GM12878 (cell line): ENCODE measurements at regions not wholly inside any gene's neighbourhood (a gene's known extent, or its start where the extent isn't known, plus 50 kb on each side); places are given as distances from the start of the nearest gene placed in this dataset.

Experiments
- ATAC-seq: fragments of 200-7000 bp; cut with Tn5 transposase; 3 replicates; pipeline ENCODE4 v1.9.1; 2020; ENCODE audit warnings: mild to moderate bottlenecking, moderate library complexity
- BruUV-seq: library from RNA; stranded (reverse); fragments of 400-500 nt; replicated peaks from 2 replicates; lab custom pipeline; 2021; lab: Mats Ljungman, UMichigan
- CTCF ChIA-PET: fragments of 300-600 bp; sonication (Branson Sonifier 250); formaldehyde crosslinking; extraction: SDS; loops from one replicate; lab custom pipeline; 2021; ENCODE audit warnings: inconsistent platforms; lab: Yijun Ruan, JAX
- POLR2A ChIA-PET: fragments of 350-600 bp; formaldehyde crosslinking; extraction: SDS; loops from one replicate; lab custom pipeline; 2021; ENCODE audit warnings: inconsistent platforms; lab: Charles Lee
- RAD21 ChIA-PET: fragments of 300-600 bp; sonication (Branson Sonifier 250); formaldehyde crosslinking; loops from one replicate; lab custom pipeline; 2023; ENCODE audit warnings: antibody characterized with exemption; ENCODE audit not compliant: unreplicated experiment; lab: Charles Lee
- SMC1A ChIA-PET: fragments of 300-600 bp; sonication (Branson Sonifier 250); formaldehyde crosslinking; loops from one replicate; lab custom pipeline; 2023; ENCODE audit not compliant: unreplicated experiment, uncharacterized antibody; lab: Charles Lee
- DNase-seq: peaks from one replicate; pipeline ENCODE4 v3.0.0-alpha.2; 2011; ENCODE audit warnings: low read depth, low spot score
- FAIRE-seq: peaks from 3 replicates; lab custom pipeline; 2011; peaks lifted over from hg19 to GRCh38; lab: Jason Lieb, UNC
- H2AFZ ChIP-seq: 2 replicates; pipeline ENCODE4 v1.6.0; 2011; ENCODE audit warnings: low read depth, low read length, control low read depth; ENCODE audit not compliant: control insufficient read depth
- H3K27ac ChIP-seq: 2 replicates; pipeline ENCODE4 v1.5.1; 2011; ENCODE audit warnings: control low read depth; ENCODE audit not compliant: control insufficient read depth, insufficient read depth
- H3K27me3 ChIP-seq, 2 experiments: replicated peaks in 1 of 2; 2 replicates each; pipeline versions ENCODE4 v1.6.0 to v1.6.1; 2011; ENCODE audit warnings: low read length in 1 of 2; ENCODE audit not compliant: control insufficient read depth in 2 of 2, insufficient read depth in 2 of 2
- H3K36me3 ChIP-seq, 2 experiments: 2 replicates each; pipeline ENCODE4 v1.5.1; 2011; ENCODE audit warnings: low read length in 1 of 2; ENCODE audit not compliant: control insufficient read depth in 2 of 2, insufficient read depth in 2 of 2
- H3K4me1 ChIP-seq: 2 replicates; pipeline ENCODE4 v1.6.1; 2011; ENCODE audit warnings: mild to moderate bottlenecking, low read length, moderate library complexity, mixed read lengths; ENCODE audit not compliant: control insufficient read depth, insufficient read depth
- H3K4me2 ChIP-seq: 2 replicates; pipeline ENCODE4 v1.6.0; 2011; ENCODE audit warnings: control low read depth; ENCODE audit not compliant: control insufficient read depth, insufficient read depth
- H3K4me3 ChIP-seq: fragments of 200-600 bp; sonication (generic); 2 replicates; pipeline ENCODE4 v1.5.1; 2016
- H3K79me2 ChIP-seq: 2 replicates; pipeline ENCODE4 v1.6.0; 2011; ENCODE audit warnings: low read length; ENCODE audit not compliant: control insufficient read depth, insufficient read depth
- H3K9ac ChIP-seq: 2 replicates; pipeline ENCODE4 v1.8.0; 2011; ENCODE audit warnings: low read length, control low read depth, mixed read lengths; ENCODE audit not compliant: control insufficient read depth, insufficient read depth
- H3K9me3 ChIP-seq: replicated peaks from 3 replicates; pipeline ENCODE4 v1.5.1; 2011; ENCODE audit warnings: mild to moderate bottlenecking, low read length; ENCODE audit not compliant: control insufficient read depth, insufficient read depth
- H4K20me1 ChIP-seq: 2 replicates; pipeline ENCODE4 v1.6.0; 2011; ENCODE audit not compliant: control insufficient read depth, insufficient read depth
- ETV6 ChIP-seq, 2 experiments: fragments of 450-650 bp in 1 of 2; IDR thresholded peaks in 1 of 2; conservative IDR thresholded peaks in 1 of 2; 2 replicates each; pipeline ENCODE4 v1.6.1; 2014; ENCODE audit warnings: antibody characterized with exemption in 1 of 2, borderline replicate concordance in 1 of 2, low read depth in 1 of 2, mild to moderate bottlenecking in 1 of 2, moderate library complexity in 1 of 2
- MEF2A ChIP-seq: IDR thresholded peaks from 2 replicates; pipeline ENCODE4 v1.6.1; 2011; ENCODE audit warnings: low read depth, mild to moderate bottlenecking, low read length, moderate library complexity; ENCODE audit not compliant: insufficient read depth
- STAT3 ChIP-seq: IDR thresholded peaks from 2 replicates; pipeline ENCODE4 v1.6.1; 2011; ENCODE audit warnings: low read depth, low read length, improper control_type of control experiment
- ZBTB40 ChIP-seq: fragments of 450-650 bp; IDR thresholded peaks from 2 replicates; pipeline ENCODE4 v1.6.1; 2016; ENCODE audit warnings: mild to moderate bottlenecking, moderate library complexity, borderline replicate concordance
- WGBS: methylation state at CpG from one replicate; pipeline ENCODE4 v1.1.6; 2016; ENCODE audit warnings: low lambda C conversion rate; ENCODE audit not compliant: insufficient replicate concordance, insufficient coverage; ENCODE audit errors: missing lambda C conversion rate; 5-methylcytosine and 5-hydroxymethylcytosine counted together
- in situ Hi-C: fragments of 300-500 bp; cut with MboI; formaldehyde crosslinking; loops from 9 replicates; pipeline ENCODE4 v1.14.3; 2018; ENCODE audit warnings: mixed read lengths
- intact Hi-C: fragments of 100-400 bp; cut with micrococcal nuclease; formaldehyde crosslinking; loops from one replicate; pipeline ENCODE4 v1.14.2; 2022; ENCODE audit not compliant: unreplicated experiment

GRCh38 chr3:64456674-64457073 is 231.1 kb downstream of the ADAMTS9 start:
- H4K20me1 ChIP-seq: no peaks in the 10 kb centered on the region
- H3K4me1 ChIP-seq: no peaks in the 10 kb centered on the region
- no peak overlapping the region for H3K27ac ChIP-seq
- H3K9ac ChIP-seq: no peak overlapping the region
- SMC1A ChIA-PET: interaction anchor here (0.7 to 1.5 kb wide), 5 partner anchors 10 to 191 kb away, joined by 3 to 5 read pairs (median 3); no protein-coding TSS in a partner anchor
- no peaks in the 10 kb centered on the region for H3K36me3 ChIP-seq
- no peaks in the 10 kb centered on the region for H3K27me3 ChIP-seq
- H3K4me3 ChIP-seq: no peak overlapping the region
- H2AFZ ChIP-seq: no peak overlapping the region
- ATAC-seq (no peak), FAIRE-seq (no peak), DNase-seq (no peak)
- RAD21 ChIA-PET: interaction anchor here (0.9 to 1.7 kb wide), 2 partner anchors 13 to 27 kb away, joined by 3 to 5 read pairs; no protein-coding TSS in a partner anchor
- H3K4me2 ChIP-seq: no peak overlapping the region
- CTCF ChIA-PET: interaction anchor here (2.4 to 9.9 kb wide), 2 partner anchors 8 to 56 kb away, joined by 9 to 95 read pairs; no protein-coding TSS in a partner anchor
- intact Hi-C loops: no loop called here
- POLR2A ChIA-PET: interaction anchor here (0.8 to 1.3 kb wide), 2 partner anchors 12 to 44 kb away, joined by 3 read pairs; no protein-coding TSS in a partner anchor
- no peaks in the 10 kb centered on the region for H3K9me3 ChIP-seq
- TF ChIP-seq ETV6 (conservative IDR thresholded peaks at IDR 0.05 in 1 of 2, IDR thresholded peaks at IDR 0.05 in 1 of 2; ENCODE audit: borderline replicate concordance in 1 of 2, low read depth in 1 of 2): 0 out of 4 replicates have a peak, but pooled peaks of 1 of the 2 experiments have one; percentile 49
- TF ChIP-seq MEF2A: no peak
- in situ Hi-C loops: no loop called here
- BruUV-seq: no TSS peak
- no peaks in the 10 kb centered on the region for H3K79me2 ChIP-seq
- WGBS: 0% methylated on average over 2 of the region's 2 CpGs

- no peak overlapping the region for H3K27ac ChIP-seq
- H3K4me2 ChIP-seq: no peak overlapping the region
- H3K4me1 ChIP-seq: peaks cover 4% of the 10 kb centered on the region; the same call in 1 of the 2 replicates
- TF ChIP-seq ZBTB40 (peak; percentile 65; the same call in 1 of the 2 replicates), STAT3 (no peak)
- TF ChIP-seq, all 136 proteins: peak for 1
- in situ Hi-C loops: no loop called here
- Histone ChIP-seq H3K9me3 (no peaks in the 10 kb centered on the region), H2AFZ (no peak overlapping the region), H3K79me2 (no peaks in the 10 kb centered on the region), H4K20me1 (no peaks in the 10 kb centered on the region), H3K4me3 (no peak overlapping the region), H3K36me3 (no peaks in the 10 kb centered on the region), H3K9ac (no peak overlapping the region), H3K27me3 (no peaks in the 10 kb centered on the region)
- ChIA-PET POLR2A (no interaction called here), SMC1A (interaction anchor here (0.6 to 1.4 kb wide), 11 partner anchors 9 to 445 kb away, joined by 3 to 4 read pairs (median 3); no protein-coding TSS in a partner anchor), RAD21 (interaction anchor here (1.0 to 1.4 kb wide), 2 partner anchors 10 to 29 kb away, joined by 3 to 5 read pairs; no protein-coding TSS in a partner anchor), CTCF (interaction anchor here (0.7 to 9.9 kb wide), 4 partner anchors 9 to 431 kb away, joined by 3 to 95 read pairs (median 6); no protein-coding TSS in a partner anchor)
- BruUV-seq: no TSS peak
- ATAC-seq: no peak
- DNase-seq: no peak
- intact Hi-C loops: no loop called here
- FAIRE-seq: no peak
Observed at GRCh38 chr3:64455351-64455750, 230.1 kb upstream of the PRICKLE2 start.
